Parathyroid adenoma (tissue), 2 donors: ENCODE measurements at regions not wholly inside any gene's neighbourhood (a gene's known extent, or its start where the extent isn't known, plus 50 kb on each side); places are given as distances from the start of the nearest gene placed in this dataset.
"Not testable (repeated sequence)": the region's sequence is repeated elsewhere in the genome, so short reads cannot be mapped to it uniquely, and the experiment has no call there.

Experiments used
- H2AFZ ChIP-seq: fragments of 300-600 bp; sonication (generic); one replicate; pipeline ENCODE4 v1.7.0; 2017; ENCODE audit warnings: antibody characterized with exemption, mild to moderate bottlenecking
- H3K27ac ChIP-seq: fragments of 300-600 bp; sonication (generic); one replicate; pipeline ENCODE4 v1.7.0; 2017
- H3K27me3 ChIP-seq: fragments of 300-600 bp; sonication (generic); one replicate; pipeline ENCODE4 v1.7.0; 2017; ENCODE audit warnings: low read length; ENCODE audit not compliant: control insufficient read depth, insufficient read depth
- H3K36me3 ChIP-seq: fragments of 300-600 bp; sonication (generic); one replicate; pipeline ENCODE4 v1.7.0; 2017; ENCODE audit warnings: low read length; ENCODE audit not compliant: control insufficient read depth, insufficient read depth
- H3K4me1 ChIP-seq: fragments of 300-600 bp; sonication (generic); one replicate; pipeline ENCODE4 v1.7.0; 2017; ENCODE audit warnings: control low read depth
- H3K4me2 ChIP-seq: fragments of 300-600 bp; sonication (generic); one replicate; pipeline ENCODE4 v1.7.0; 2017; ENCODE audit warnings: low read length
- H3K4me3 ChIP-seq: fragments of 300-600 bp; sonication (generic); one replicate; pipeline ENCODE4 v1.7.0; 2017; ENCODE audit warnings: low read depth, low read length
- H3K79me2 ChIP-seq: fragments of 300-600 bp; sonication (generic); one replicate; pipeline ENCODE4 v1.7.0; 2017; ENCODE audit warnings: control low read depth
- H3K9ac ChIP-seq: fragments of 300-600 bp; sonication (generic); one replicate; pipeline ENCODE4 v1.7.0; 2017; ENCODE audit warnings: mild to moderate bottlenecking
- H3K9me3 ChIP-seq: fragments of 300-600 bp; sonication (generic); one replicate; pipeline ENCODE4 v1.7.0; 2017; ENCODE audit warnings: low read length; ENCODE audit not compliant: control insufficient read depth
- CTCF ChIP-seq: fragments of 300-600 bp; sonication (generic); IDR thresholded peaks from one replicate; pipeline ENCODE4 v1.7.0; 2017; ENCODE audit warnings: antibody characterized with exemption, mild to moderate bottlenecking
- donor health status: primary hyperparathyroidism.

- no peak for TF ChIP-seq CTCF
- H3K36me3 ChIP-seq = no peaks in the 10 kb centered on the region
- H3K9ac ChIP-seq = no peak overlapping the region
- no peaks in the 10 kb centered on the region for H3K79me2 ChIP-seq
- no peak overlapping the region for H3K27ac ChIP-seq
- H3K27me3 ChIP-seq = no peaks in the 10 kb centered on the region
- no peaks in the 10 kb centered on the region for H3K9me3 ChIP-seq
- H2AFZ ChIP-seq = no peak overlapping the region
- no peak overlapping the region for H3K4me2 ChIP-seq
- H3K4me1 ChIP-seq = no peaks in the 10 kb centered on the region
- H3K4me3 ChIP-seq = no peak overlapping the region
Observed at GRCh38 chr7:119281181-119281846, 991.7 kb upstream of the KCND2 start.

- Histone ChIP-seq H2AFZ (no peak overlapping the region), H3K9me3 (no peaks in the 10 kb centered on the region), H3K4me1 (no peaks in the 10 kb centered on the region), H3K36me3 (no peaks in the 10 kb centered on the region), H3K27ac (no peak overlapping the region), H3K9ac (no peak overlapping the region), H3K27me3 (no peaks in the 10 kb centered on the region), H3K79me2 (no peaks in the 10 kb centered on the region), H3K4me3 (no peak overlapping the region), H3K4me2 (no peak overlapping the region)
- TF ChIP-seq CTCF = no peak
Observed at GRCh38 chr7:119283353-119283752, 989.6 kb upstream of the KCND2 start.

- Histone ChIP-seq H3K27me3 (no peaks in the 10 kb centered on the region), H3K27ac (no peak overlapping the region)
- TF ChIP-seq CTCF = no peak
Observed at GRCh38 chr7:119288416-119288815, 984.6 kb upstream of the KCND2 start.

GRCh38 chr7:119300341-119300740 is 972.6 kb upstream of the KCND2 start:
- not testable (repeated sequence) for H3K27ac ChIP-seq, H3K27me3 ChIP-seq, H3K9me3 ChIP-seq, H3K4me1 ChIP-seq, H3K9ac ChIP-seq, H3K79me2 ChIP-seq, H3K36me3 ChIP-seq, H2AFZ ChIP-seq, H3K4me2 ChIP-seq, H3K4me3 ChIP-seq

More at GRCh38 chr7:119288416-119288815, 984.6 kb upstream of the KCND2 start:
- Histone ChIP-seq H3K4me2 (no peak overlapping the region), H3K79me2 (no peaks in the 10 kb centered on the region), H3K9ac (no peak overlapping the region), H3K9me3 (no peaks in the 10 kb centered on the region), H2AFZ (no peak overlapping the region), H3K4me1 (no peaks in the 10 kb centered on the region), H3K36me3 (no peaks in the 10 kb centered on the region), H3K4me3 (no peak overlapping the region)

GRCh38 chr7:119320316-119320715 is 952.7 kb upstream of the KCND2 start:
- Histone ChIP-seq H3K4me2 (no peak overlapping the region), H3K4me3 (no peak overlapping the region), H3K9me3 (no peaks in the 10 kb centered on the region), H3K27me3 (no peaks in the 10 kb centered on the region), H3K9ac (no peak overlapping the region), H3K27ac (no peak overlapping the region), H3K36me3 (no peaks in the 10 kb centered on the region), H3K79me2 (no peaks in the 10 kb centered on the region), H3K4me1 (no peaks in the 10 kb centered on the region), H2AFZ (no peak overlapping the region)
- TF ChIP-seq CTCF = no peak
